ENCODE measurements at regions not wholly inside any gene's neighbourhood (a gene's known extent, or its start where the extent isn't known, plus 50 kb on each side); places are given as distances from the start of the nearest gene placed in this dataset.

DNA sequence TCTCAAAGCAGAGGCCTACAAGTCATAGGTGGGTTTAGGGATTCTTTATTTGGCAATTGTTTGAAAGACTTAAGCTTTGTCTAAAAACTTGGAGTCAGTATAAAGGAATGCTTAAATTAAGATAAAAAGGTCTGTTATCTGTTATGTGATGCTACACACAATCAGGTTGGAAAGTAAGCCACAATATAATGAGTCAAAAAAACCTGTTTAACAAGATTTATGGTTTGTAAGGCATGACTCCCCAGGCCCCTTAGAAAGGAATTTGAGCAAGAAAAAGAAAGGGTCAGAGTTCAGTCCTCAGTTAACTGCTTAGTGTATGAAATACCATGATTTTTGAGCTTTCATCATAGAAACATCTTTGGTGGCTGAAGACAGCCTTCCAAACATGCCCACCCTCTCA lies 66.8 kb upstream of the HMGN3 start:
- peak; percentile 19 for DNase-seq

DNA sequence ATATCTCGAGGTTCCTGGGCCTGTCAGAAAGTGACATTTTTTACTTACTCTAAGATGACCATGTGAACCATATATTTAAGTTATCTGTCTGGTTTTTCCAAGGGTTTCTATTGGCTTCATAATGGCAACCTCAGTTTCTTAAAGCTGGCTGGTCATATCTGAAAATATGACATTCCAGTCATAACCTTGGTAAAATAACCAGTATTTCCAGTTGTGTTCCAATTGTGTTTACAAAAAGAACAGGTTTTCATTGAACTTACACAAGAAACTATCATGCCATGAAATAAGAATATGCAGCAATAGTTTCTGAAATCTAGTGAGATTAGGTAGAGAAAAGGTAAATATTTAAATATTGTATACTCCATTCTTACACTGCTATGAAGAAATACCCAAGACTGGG lies 61.7 kb upstream of the HMGN3 start:
- DNase-seq = no peak

Measured in kidney glomerular epithelial cell (primary cell).